A549 (cell line): ENCODE measurements at regions not wholly inside any gene's neighbourhood (a gene's known extent, or its start where the extent isn't known, plus 50 kb on each side); places are given as distances from the start of the nearest gene placed in this dataset.

ENCODE experiments used
- CEBPB ChIP-seq, 2 experiments: fragments of >200 bp in 1 of 2; sonication (Bioruptor Twin) in 1 of 2; formaldehyde crosslinking in 1 of 2; IDR thresholded peaks; 2 replicates each; pipeline ENCODE4 v1.6.1; 2012 to 2016
- EP300 ChIP-seq, 2 experiments: fragments of >200 bp; sonication (Bioruptor Twin); formaldehyde crosslinking; IDR thresholded peaks; 2 replicates in 1 of 2; 3 replicates in 1 of 2; pipeline ENCODE4 v1.6.1; 2016 to 2017
- JUNB ChIP-seq: fragments of >200 bp; sonication (Bioruptor Twin); formaldehyde crosslinking; IDR thresholded peaks from 2 replicates; pipeline ENCODE4 v1.6.1; 2016
- MAFK ChIP-seq: fragments of 450-650 bp; IDR thresholded peaks from 2 replicates; pipeline ENCODE4 v1.6.1; 2014; ENCODE audit not compliant: partially characterized antibody
- TF ChIP-seq, protein P1 (sequence below): IDR thresholded peaks from 2 replicates; pipeline ENCODE4 v1.6.1; 2012
- TF ChIP-seq, protein P2 (sequence below): fragments of >200 bp; sonication (Bioruptor Twin); formaldehyde crosslinking; IDR thresholded peaks from 3 replicates; pipeline ENCODE4 v1.5.1; 2016
- TF ChIP-seq, protein P3 (sequence below): fragments of 200-600 bp; sonication (generic); IDR thresholded peaks from 2 replicates; pipeline ENCODE4 v1.6.1; 2016; ENCODE audit warnings: antibody characterized with exemption, mild to moderate bottlenecking, moderate library complexity

DNA sequence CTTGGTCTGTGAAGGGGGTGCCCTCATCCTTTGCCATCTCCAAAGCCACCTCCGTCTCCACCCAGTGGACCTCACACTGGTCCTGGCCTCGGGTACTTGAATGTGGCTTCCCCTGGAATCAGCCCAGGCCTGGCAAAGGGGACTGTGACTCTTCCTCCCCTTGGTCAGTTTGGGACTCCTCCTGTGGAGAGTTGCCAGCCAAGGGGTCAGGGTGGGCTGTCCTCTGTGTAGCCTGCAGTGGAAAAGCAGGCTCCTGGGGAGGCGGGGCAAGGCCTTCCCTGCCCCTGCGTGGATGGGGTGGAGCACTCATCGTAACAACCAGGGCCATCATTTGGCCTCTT lies 59.8 kb downstream of the INHBB start:
- TF ChIP-seq, protein P1, sequence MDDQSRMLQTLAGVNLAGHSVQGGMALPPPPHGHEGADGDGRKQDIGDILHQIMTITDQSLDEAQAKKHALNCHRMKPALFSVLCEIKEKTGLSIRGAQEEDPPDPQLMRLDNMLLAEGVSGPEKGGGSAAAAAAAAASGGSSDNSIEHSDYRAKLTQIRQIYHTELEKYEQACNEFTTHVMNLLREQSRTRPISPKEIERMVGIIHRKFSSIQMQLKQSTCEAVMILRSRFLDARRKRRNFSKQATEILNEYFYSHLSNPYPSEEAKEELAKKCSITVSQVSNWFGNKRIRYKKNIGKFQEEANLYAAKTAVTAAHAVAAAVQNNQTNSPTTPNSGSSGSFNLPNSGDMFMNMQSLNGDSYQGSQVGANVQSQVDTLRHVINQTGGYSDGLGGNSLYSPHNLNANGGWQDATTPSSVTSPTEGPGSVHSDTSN, result no peak
- TF ChIP-seq, protein P2, sequence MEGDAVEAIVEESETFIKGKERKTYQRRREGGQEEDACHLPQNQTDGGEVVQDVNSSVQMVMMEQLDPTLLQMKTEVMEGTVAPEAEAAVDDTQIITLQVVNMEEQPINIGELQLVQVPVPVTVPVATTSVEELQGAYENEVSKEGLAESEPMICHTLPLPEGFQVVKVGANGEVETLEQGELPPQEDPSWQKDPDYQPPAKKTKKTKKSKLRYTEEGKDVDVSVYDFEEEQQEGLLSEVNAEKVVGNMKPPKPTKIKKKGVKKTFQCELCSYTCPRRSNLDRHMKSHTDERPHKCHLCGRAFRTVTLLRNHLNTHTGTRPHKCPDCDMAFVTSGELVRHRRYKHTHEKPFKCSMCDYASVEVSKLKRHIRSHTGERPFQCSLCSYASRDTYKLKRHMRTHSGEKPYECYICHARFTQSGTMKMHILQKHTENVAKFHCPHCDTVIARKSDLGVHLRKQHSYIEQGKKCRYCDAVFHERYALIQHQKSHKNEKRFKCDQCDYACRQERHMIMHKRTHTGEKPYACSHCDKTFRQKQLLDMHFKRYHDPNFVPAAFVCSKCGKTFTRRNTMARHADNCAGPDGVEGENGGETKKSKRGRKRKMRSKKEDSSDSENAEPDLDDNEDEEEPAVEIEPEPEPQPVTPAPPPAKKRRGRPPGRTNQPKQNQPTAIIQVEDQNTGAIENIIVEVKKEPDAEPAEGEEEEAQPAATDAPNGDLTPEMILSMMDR, result no peak
- TF ChIP-seq, protein P3, sequence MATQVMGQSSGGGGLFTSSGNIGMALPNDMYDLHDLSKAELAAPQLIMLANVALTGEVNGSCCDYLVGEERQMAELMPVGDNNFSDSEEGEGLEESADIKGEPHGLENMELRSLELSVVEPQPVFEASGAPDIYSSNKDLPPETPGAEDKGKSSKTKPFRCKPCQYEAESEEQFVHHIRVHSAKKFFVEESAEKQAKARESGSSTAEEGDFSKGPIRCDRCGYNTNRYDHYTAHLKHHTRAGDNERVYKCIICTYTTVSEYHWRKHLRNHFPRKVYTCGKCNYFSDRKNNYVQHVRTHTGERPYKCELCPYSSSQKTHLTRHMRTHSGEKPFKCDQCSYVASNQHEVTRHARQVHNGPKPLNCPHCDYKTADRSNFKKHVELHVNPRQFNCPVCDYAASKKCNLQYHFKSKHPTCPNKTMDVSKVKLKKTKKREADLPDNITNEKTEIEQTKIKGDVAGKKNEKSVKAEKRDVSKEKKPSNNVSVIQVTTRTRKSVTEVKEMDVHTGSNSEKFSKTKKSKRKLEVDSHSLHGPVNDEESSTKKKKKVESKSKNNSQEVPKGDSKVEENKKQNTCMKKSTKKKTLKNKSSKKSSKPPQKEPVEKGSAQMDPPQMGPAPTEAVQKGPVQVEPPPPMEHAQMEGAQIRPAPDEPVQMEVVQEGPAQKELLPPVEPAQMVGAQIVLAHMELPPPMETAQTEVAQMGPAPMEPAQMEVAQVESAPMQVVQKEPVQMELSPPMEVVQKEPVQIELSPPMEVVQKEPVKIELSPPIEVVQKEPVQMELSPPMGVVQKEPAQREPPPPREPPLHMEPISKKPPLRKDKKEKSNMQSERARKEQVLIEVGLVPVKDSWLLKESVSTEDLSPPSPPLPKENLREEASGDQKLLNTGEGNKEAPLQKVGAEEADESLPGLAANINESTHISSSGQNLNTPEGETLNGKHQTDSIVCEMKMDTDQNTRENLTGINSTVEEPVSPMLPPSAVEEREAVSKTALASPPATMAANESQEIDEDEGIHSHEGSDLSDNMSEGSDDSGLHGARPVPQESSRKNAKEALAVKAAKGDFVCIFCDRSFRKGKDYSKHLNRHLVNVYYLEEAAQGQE, result no peak
- no peak for TF ChIP-seq EP300 (IDR thresholded peaks at IDR 0.05)
- TF ChIP-seq JUNB, result no peak
- no peak for TF ChIP-seq MAFK
- no peak for TF ChIP-seq CEBPB (IDR thresholded peaks at IDR 0.05)
